ENCODE measurements at regions not wholly inside any gene's neighbourhood (a gene's known extent, or its start where the extent isn't known, plus 50 kb on each side); places are given as distances from the start of the nearest gene placed in this dataset.

GRCh38 chr2:160970052-160970965 is 189.9 kb upstream of the TANK start:
- TF ChIP-seq CTCF (IDR thresholded peaks at IDR 0.05) = peak; percentile 78; the same call in 1 of the 2 replicates
- no peak for TF ChIP-seq REST (IDR thresholded peaks at IDR 0.05; ENCODE audit: insufficient read depth in 1 of 2, low read depth in 2 of 2, low read length in 1 of 2)

Data from Panc1 (cell line).